Kidney epithelial cell (primary cell): ENCODE measurements at regions not wholly inside any gene's neighbourhood (a gene's known extent, or its start where the extent isn't known, plus 50 kb on each side); places are given as distances from the start of the nearest gene placed in this dataset.

Source experiments
- DNase-seq: peaks from one replicate; pipeline ENCODE4 v3.0.0-alpha.2; 2010; ENCODE audit warnings: low read depth
- H3K27me3 ChIP-seq: 2 replicates; pipeline ENCODE4 v1.6.0; 2011; ENCODE audit warnings: low read length; ENCODE audit not compliant: control insufficient read depth, insufficient read depth
- H3K36me3 ChIP-seq: 2 replicates; pipeline ENCODE4 v1.5.1; 2011; ENCODE audit warnings: low read length; ENCODE audit not compliant: control insufficient read depth, insufficient read depth
- H3K4me3 ChIP-seq: 2 replicates; pipeline ENCODE4 v1.5.1; 2011; ENCODE audit warnings: low read depth, mild to moderate bottlenecking, control low read depth, low read length
- CTCF ChIP-seq: IDR thresholded peaks from 2 replicates; pipeline ENCODE4 v1.5.1; 2011; ENCODE audit warnings: mild to moderate bottlenecking, moderate library complexity, low read length, control low read depth, inconsistent platforms; ENCODE audit not compliant: insufficient read depth, poor library complexity, severe bottlenecking

GRCh38 chr19:29439021-29439420 lies 86.8 kb upstream of the VSTM2B start:
- Histone ChIP-seq H3K4me3 (no peak overlapping the region), H3K27me3 (no peaks in the 10 kb centered on the region), H3K36me3 (no peaks in the 10 kb centered on the region)
- no peak for DNase-seq
- TF ChIP-seq CTCF, result no peak

GRCh38 chr19:29439688-29440550 lies 85.9 kb upstream of the VSTM2B start:
- Histone ChIP-seq H3K4me3 (no peak overlapping the region), H3K27me3 (no peaks in the 10 kb centered on the region), H3K36me3 (no peaks in the 10 kb centered on the region)
- DNase-seq, result no peak
- TF ChIP-seq CTCF, result no peak

- Histone ChIP-seq H3K27me3 (no peaks in the 10 kb centered on the region), H3K4me3 (no peak overlapping the region), H3K36me3 (no peaks in the 10 kb centered on the region)
- DNase-seq, result no peak
- TF ChIP-seq CTCF, result no peak
These were observed 83.7 kb upstream of the VSTM2B start for GRCh38 chr19:29442094-29442493.

DNA sequence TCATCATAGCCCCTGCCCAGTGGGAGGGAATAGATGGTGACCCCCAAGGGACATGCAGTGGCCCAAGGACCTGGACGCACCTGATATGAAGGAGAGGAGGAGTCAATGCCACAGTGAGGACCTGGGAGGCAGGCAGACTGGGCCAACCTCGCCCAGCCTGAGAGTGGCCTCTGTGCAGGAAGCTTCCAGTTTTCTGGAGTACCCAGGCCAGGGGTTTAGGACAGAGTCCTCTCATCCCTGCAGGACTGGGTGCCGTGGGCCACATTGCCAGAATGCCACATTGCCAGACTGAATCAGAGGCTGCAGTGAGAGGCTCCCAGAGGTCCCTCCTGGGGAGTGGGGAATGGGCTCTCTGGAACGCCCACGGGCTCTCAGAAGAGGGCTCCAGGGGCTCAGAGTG lies 82.9 kb upstream of the VSTM2B start:
- no peak for DNase-seq
- Histone ChIP-seq H3K36me3 (no peaks in the 10 kb centered on the region), H3K27me3 (no peaks in the 10 kb centered on the region), H3K4me3 (no peak overlapping the region)
- TF ChIP-seq CTCF, result no peak

DNA sequence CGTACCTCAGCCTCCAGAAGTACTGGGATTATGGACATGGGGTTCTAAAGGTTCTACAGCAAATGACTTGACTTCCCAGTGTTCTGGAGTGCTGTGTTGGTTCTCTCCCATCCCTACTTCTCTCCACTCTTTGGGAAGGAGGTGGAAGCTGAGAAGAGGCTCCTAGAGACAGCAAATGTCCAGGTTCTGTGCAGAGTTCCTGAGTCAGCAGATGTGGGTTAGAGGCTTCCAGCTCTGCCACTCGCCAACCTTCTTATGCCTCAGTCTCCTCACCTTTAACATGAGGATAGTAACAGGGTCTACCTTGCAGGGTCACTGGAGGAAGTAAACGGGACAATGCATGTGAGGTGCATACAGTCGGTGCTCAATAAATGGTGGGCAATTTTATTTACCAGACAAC lies 80.5 kb upstream of the VSTM2B start:
- Histone ChIP-seq H3K4me3 (no peak overlapping the region), H3K27me3 (no peaks in the 10 kb centered on the region), H3K36me3 (no peaks in the 10 kb centered on the region)
- no peak for DNase-seq
- TF ChIP-seq CTCF, result no peak

- no peaks in the 10 kb centered on the region for H3K36me3 ChIP-seq
- no peak for TF ChIP-seq CTCF
- H3K4me3 ChIP-seq, result no peak overlapping the region
- DNase-seq, result no peak
- no peaks in the 10 kb centered on the region for H3K27me3 ChIP-seq
These were observed 79.4 kb upstream of the VSTM2B start for GRCh38 chr19:29446361-29446760.
